ENCODE measurements at regions not wholly inside any gene's neighbourhood (a gene's known extent, or its start where the extent isn't known, plus 50 kb on each side); places are given as distances from the start of the nearest gene placed in this dataset.

DNA sequence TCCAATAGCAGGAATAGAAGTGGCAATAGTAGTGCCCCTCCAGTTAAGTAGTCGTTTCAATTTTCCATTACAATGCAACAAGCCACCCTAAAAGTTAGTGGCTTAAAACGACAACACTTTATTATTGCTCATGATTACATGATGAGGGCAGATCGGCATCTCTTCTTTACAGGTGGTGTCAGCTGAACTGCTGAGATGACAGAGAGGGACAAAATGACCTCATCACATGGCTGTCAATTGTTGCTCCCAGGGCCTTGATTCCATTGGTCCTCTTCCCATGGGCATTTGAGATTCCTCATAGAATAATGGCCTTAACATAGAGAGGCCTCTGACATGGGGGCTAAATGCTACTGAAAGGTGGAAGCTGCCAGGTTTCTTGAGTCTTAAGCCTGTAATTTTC lies 679.8 kb upstream of the KLHL1 start:
- no peaks in the 10 kb centered on the region for H3K4me1 ChIP-seq (ENCODE audit: insufficient read depth, low read length)
- no peak overlapping the region for H3K27ac ChIP-seq (ENCODE audit: low read depth, low read length)
- H3K79me2 ChIP-seq (ENCODE audit: insufficient read depth, low read length): no peaks in the 10 kb centered on the region
- no peak overlapping the region for H3K4me3 ChIP-seq (ENCODE audit: insufficient read depth, low read length)
- H3K27me3 ChIP-seq (ENCODE audit: insufficient read depth, low read length): no peaks in the 10 kb centered on the region
- no peaks in the 10 kb centered on the region for H3K9me3 ChIP-seq (ENCODE audit: low read depth, low read length)
- no peaks in the 10 kb centered on the region for H3K36me3 ChIP-seq (ENCODE audit: insufficient read depth, low read length)
- DNase-seq (ENCODE audit: insufficient read length, low spot score, missing footprints): no peak
- H4K20me1 ChIP-seq (ENCODE audit: insufficient read depth, low read length): no peaks in the 10 kb centered on the region
- no peak overlapping the region for H3K4me2 ChIP-seq (ENCODE audit: insufficient read depth, low read length)
- TF ChIP-seq, protein P1, sequence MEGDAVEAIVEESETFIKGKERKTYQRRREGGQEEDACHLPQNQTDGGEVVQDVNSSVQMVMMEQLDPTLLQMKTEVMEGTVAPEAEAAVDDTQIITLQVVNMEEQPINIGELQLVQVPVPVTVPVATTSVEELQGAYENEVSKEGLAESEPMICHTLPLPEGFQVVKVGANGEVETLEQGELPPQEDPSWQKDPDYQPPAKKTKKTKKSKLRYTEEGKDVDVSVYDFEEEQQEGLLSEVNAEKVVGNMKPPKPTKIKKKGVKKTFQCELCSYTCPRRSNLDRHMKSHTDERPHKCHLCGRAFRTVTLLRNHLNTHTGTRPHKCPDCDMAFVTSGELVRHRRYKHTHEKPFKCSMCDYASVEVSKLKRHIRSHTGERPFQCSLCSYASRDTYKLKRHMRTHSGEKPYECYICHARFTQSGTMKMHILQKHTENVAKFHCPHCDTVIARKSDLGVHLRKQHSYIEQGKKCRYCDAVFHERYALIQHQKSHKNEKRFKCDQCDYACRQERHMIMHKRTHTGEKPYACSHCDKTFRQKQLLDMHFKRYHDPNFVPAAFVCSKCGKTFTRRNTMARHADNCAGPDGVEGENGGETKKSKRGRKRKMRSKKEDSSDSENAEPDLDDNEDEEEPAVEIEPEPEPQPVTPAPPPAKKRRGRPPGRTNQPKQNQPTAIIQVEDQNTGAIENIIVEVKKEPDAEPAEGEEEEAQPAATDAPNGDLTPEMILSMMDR (IDR thresholded peaks at IDR 0.05; ENCODE audit: extremely low read depth, low read depth, low read length): no peak
- no peak overlapping the region for H2AFZ ChIP-seq (ENCODE audit: low read length)

DNA sequence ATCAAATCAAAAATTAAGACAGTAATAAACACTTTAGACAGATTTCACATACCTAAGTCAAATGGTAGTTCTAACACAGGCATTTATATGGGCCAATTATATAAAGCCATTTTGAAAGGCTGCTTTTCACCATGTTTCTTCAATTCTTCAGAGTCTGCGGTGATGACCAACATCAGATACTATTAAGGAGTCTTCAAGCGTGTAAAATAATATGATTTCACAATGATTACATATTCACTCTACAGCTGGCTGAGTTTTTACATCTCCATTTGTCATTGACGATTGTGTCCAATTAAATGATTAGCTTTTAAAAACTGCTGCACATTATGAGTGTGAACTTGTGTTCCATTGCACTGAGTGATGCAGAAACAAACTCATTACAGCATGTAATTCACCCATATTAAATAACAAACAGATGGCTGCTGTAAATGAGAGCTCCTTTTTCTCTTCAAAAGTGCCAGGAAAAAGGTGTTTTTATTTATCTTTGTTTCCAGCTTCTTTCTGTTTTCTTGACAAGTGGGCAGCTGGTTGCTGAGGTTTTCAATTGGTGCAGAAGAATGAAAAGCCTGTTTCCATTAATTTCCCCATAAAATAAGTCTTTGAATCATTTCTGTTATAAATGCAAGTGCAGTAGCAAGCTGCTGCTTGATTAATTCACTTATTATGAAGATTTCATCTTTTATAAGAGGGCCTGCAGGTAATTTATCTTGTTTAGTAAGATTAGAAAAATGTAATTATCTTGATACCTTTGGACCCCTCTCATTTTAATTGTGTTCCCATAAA lies 676.1 kb upstream of the KLHL1 start:
- H4K20me1 ChIP-seq (ENCODE audit: insufficient read depth, low read length): no peaks in the 10 kb centered on the region
- H3K27me3 ChIP-seq (ENCODE audit: insufficient read depth, low read length): no peaks in the 10 kb centered on the region
- no peak overlapping the region for H3K4me2 ChIP-seq (ENCODE audit: insufficient read depth, low read length)
- TF ChIP-seq, protein P1 (IDR thresholded peaks at IDR 0.05; ENCODE audit: extremely low read depth, low read depth, low read length): no peak
- no peak overlapping the region for H3K4me3 ChIP-seq (ENCODE audit: insufficient read depth, low read length)
- no peaks in the 10 kb centered on the region for H3K36me3 ChIP-seq (ENCODE audit: insufficient read depth, low read length)
- DNase-seq (ENCODE audit: insufficient read length, low spot score, missing footprints): no peak
- H3K4me1 ChIP-seq (ENCODE audit: insufficient read depth, low read length): no peaks in the 10 kb centered on the region
- H2AFZ ChIP-seq (ENCODE audit: low read length): no peak overlapping the region
- no peaks in the 10 kb centered on the region for H3K79me2 ChIP-seq (ENCODE audit: insufficient read depth, low read length)
- H3K9me3 ChIP-seq (ENCODE audit: low read depth, low read length): no peaks in the 10 kb centered on the region
- H3K27ac ChIP-seq (ENCODE audit: low read depth, low read length): no peak overlapping the region

GRCh38 chr13:70769817-70770216 lies 661.6 kb upstream of the KLHL1 start:
- Histone ChIP-seq H2AFZ (ENCODE audit: low read length) (no peak overlapping the region), H3K79me2 (ENCODE audit: insufficient read depth, low read length) (no peaks in the 10 kb centered on the region), H3K36me3 (ENCODE audit: insufficient read depth, low read length) (no peaks in the 10 kb centered on the region), H3K27me3 (ENCODE audit: insufficient read depth, low read length) (no peaks in the 10 kb centered on the region), H4K20me1 (ENCODE audit: insufficient read depth, low read length) (no peaks in the 10 kb centered on the region), H3K4me3 (ENCODE audit: insufficient read depth, low read length) (no peak overlapping the region), H3K9me3 (ENCODE audit: low read depth, low read length) (peaks cover 3% of the 10 kb centered on the region), H3K4me2 (ENCODE audit: insufficient read depth, low read length) (no peak overlapping the region), H3K4me1 (ENCODE audit: insufficient read depth, low read length) (no peaks in the 10 kb centered on the region), H3K27ac (ENCODE audit: low read depth, low read length) (no peak overlapping the region)
- TF ChIP-seq, protein P1 (IDR thresholded peaks at IDR 0.05; ENCODE audit: extremely low read depth, low read depth, low read length): no peak
- no peak for DNase-seq (ENCODE audit: insufficient read length, low spot score, missing footprints)

- TF ChIP-seq, protein P1 (IDR thresholded peaks at IDR 0.05; ENCODE audit: extremely low read depth, low read depth, low read length): no peak
- no peak for DNase-seq (ENCODE audit: insufficient read length, low spot score, missing footprints)
- H3K79me2 ChIP-seq (ENCODE audit: insufficient read depth, low read length): no peaks in the 10 kb centered on the region
- H3K4me3 ChIP-seq (ENCODE audit: insufficient read depth, low read length): no peak overlapping the region
- H2AFZ ChIP-seq (ENCODE audit: low read length): no peak overlapping the region
- no peaks in the 10 kb centered on the region for H4K20me1 ChIP-seq (ENCODE audit: insufficient read depth, low read length)
- no peak overlapping the region for H3K27ac ChIP-seq (ENCODE audit: low read depth, low read length)
- no peaks in the 10 kb centered on the region for H3K9me3 ChIP-seq (ENCODE audit: low read depth, low read length)
- H3K4me1 ChIP-seq (ENCODE audit: insufficient read depth, low read length): no peaks in the 10 kb centered on the region
- no peaks in the 10 kb centered on the region for H3K27me3 ChIP-seq (ENCODE audit: insufficient read depth, low read length)
- H3K36me3 ChIP-seq (ENCODE audit: insufficient read depth, low read length): no peaks in the 10 kb centered on the region
- no peak overlapping the region for H3K4me2 ChIP-seq (ENCODE audit: insufficient read depth, low read length)
Measured at GRCh38 chr13:70758932-70759331, 650.7 kb upstream of the KLHL1 start.

Measured in osteoblast (primary cell).